ENCODE measurements at regions not wholly inside any gene's neighbourhood (a gene's known extent, or its start where the extent isn't known, plus 50 kb on each side); places are given as distances from the start of the nearest gene placed in this dataset.
A peak's percentile ranks its signal among the peaks of the same experiment; 100 is the strongest.

DNA sequence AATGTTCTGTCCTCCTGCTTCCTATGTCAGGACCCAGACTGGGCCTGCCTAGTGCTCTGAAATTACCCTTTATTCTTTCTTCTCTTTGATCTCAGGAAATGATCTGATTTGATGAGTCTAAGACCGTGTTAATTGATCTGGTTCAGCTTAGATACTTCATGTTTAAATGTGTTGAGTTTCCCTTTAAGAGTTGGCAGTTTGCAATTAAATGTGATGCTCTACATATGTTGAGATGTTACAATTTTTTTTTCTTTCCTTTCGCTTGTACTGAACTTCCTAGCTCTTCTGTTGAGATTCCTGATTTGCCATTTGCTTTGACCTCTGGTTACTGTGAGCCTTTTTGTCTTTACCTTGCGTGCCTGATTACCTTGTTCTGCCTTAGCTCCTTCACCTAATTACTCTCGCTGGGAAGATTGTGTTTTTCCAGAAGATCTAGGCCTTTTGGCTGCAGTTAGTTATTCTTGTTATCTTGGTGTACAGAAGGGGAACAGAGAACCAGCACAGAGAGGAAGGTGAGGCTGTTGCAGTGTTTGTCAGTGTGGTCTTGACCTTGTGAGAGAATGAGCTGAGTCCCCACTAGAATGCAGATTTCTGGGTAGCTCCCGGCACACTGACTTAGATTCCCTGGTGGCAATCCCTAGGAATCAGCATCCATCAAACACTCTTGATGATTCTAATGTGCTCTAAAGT is 203.6 kb downstream of the EDEM1 start:
- intact Hi-C loops (cut with DNase I), result no loop called here
- no peak for ATAC-seq
- DNase-seq (ENCODE audit: missing footprints), result no peak

DNA sequence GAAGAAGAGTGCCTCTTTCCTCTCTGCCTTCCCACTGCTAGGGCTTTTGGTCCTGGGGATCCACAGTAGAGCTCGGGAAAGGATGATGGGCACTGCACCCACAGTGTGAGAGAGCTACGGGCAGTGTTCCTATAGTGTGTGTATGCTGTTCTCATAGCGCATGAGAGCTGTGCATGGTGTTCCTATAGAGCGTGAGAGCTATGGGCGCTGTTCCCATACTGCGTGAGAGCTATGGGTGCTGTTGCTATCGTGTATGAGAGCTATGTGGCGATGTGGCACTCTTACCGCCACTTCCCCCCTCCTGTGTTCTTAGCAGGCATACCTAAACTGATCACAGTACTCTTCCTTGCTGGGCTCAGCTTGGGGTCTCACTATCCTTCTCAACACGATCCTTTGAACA is 213.5 kb downstream of the EDEM1 start:
- ATAC-seq, result no peak
- DNase-seq (ENCODE audit: missing footprints), result no peak
- intact Hi-C loops (cut with DNase I), result no loop called here

GRCh38 chr3:5404718-5405117 is 217.2 kb downstream of the EDEM1 start:
- DNase-seq (ENCODE audit: missing footprints), result no peak
- no peak for ATAC-seq
- intact Hi-C loops (cut with DNase I), result no loop called here

GRCh38 chr3:5411786-5412185 is 224.3 kb downstream of the EDEM1 start:
- intact Hi-C loops (cut with DNase I), result no loop called here
- DNase-seq (ENCODE audit: missing footprints), result no peak
- no peak for ATAC-seq

GRCh38 chr3:5423076-5423475 is 235.6 kb downstream of the EDEM1 start:
- DNase-seq (ENCODE audit: missing footprints) (no peak), ATAC-seq (peak; percentile 51)
- intact Hi-C loops (cut with DNase I), result no loop called here

DNA sequence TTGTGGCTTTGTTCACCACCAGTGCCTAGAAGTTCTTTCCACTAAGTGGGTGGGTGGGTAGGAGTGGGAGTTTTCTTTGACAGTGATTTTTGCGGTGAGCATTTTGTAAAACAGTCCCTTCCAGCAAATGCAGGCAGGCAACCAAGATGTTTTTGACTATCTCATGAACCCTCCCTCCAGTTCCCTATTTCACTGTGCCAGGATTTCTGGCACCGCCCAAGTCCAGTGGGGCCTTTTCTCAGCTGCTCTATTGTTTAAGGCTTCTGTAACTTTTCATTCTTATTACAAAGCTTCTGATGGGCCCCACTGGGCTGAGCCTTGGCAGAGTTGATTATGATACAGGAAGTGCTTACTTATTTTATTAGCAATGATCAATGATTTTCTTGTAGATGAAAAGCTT is 236.0 kb downstream of the EDEM1 start:
- intact Hi-C loops (cut with DNase I), result no loop called here
- peak; percentile 58 for ATAC-seq
- no peak for DNase-seq (ENCODE audit: missing footprints)

GRCh38 chr3:5425371-5425770 is 237.9 kb downstream of the EDEM1 start:
- ATAC-seq, result no peak
- intact Hi-C loops (cut with DNase I), result no loop called here

DNA sequence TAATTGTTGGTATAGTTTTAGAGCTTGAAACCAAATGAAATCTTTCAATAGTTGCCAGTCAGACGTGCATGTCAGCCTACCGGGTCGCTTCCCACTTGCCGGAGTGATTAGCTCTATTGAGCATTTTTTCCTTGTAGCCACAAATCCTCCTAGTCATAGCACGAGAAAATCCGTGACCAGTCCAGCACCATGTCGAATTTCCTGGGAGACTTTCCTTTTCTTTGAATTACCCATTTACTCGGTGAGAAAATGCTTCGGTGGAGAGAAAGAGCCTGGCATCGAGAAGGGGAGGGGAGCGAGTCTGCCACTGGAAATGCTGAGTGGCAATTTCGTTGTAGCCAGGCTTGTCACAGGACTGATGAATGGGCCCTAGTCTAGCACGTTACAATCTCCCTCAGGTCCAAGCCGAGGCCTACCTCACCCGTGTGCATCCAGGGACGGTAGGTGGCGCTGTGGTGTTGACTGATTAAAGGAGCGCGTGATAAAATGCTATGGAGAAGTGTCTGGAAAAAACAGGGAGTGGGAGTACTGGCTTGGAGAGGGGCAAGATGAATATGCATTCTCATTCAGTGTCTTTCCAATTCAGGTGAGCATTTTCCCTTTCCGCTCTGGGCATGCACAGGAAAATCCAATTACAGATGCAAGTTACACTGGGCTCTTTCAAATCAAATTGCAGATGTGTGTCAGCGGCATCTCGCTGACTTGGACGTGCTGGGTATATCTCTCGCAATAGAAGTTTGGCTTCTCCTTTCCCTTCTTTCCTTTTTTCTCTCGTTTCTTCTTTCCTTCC is 238.8 kb downstream of the EDEM1 start:
- peak; percentile 89 for DNase-seq (ENCODE audit: missing footprints)
- peak; percentile 64 for ATAC-seq
- intact Hi-C loops (cut with DNase I), result no loop called here

More at GRCh38 chr3:5425371-5425770, 237.9 kb downstream of the EDEM1 start:
- no peak for DNase-seq (ENCODE audit: missing footprints)

DNA sequence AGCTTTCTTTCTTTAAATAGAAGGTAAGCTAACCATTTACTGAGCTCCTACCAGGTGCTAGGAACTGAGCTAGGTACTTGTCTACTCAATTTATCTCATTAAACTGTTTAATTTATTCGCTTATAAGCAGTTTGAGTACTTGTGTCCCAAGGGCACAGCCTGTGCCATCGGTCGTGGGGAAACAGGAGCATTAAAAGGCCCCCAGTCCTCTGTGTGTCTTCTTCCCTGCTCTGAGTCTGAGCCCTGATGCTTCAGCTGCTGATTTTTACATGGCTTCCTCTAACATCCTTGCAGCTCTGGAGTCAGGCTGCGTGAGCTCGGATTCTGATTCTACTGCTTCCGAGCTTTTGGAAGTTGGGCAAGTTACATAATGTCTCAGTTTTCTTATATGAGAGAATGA is 239.5 kb downstream of the EDEM1 start:
- intact Hi-C loops (cut with DNase I), result no loop called here
- DNase-seq (ENCODE audit: missing footprints) (no peak), ATAC-seq (no peak)

GRCh38 chr3:5427938-5428337 is 240.4 kb downstream of the EDEM1 start:
- no peak for DNase-seq (ENCODE audit: missing footprints)
- intact Hi-C loops (cut with DNase I), result no loop called here
- ATAC-seq, result no peak

DNA sequence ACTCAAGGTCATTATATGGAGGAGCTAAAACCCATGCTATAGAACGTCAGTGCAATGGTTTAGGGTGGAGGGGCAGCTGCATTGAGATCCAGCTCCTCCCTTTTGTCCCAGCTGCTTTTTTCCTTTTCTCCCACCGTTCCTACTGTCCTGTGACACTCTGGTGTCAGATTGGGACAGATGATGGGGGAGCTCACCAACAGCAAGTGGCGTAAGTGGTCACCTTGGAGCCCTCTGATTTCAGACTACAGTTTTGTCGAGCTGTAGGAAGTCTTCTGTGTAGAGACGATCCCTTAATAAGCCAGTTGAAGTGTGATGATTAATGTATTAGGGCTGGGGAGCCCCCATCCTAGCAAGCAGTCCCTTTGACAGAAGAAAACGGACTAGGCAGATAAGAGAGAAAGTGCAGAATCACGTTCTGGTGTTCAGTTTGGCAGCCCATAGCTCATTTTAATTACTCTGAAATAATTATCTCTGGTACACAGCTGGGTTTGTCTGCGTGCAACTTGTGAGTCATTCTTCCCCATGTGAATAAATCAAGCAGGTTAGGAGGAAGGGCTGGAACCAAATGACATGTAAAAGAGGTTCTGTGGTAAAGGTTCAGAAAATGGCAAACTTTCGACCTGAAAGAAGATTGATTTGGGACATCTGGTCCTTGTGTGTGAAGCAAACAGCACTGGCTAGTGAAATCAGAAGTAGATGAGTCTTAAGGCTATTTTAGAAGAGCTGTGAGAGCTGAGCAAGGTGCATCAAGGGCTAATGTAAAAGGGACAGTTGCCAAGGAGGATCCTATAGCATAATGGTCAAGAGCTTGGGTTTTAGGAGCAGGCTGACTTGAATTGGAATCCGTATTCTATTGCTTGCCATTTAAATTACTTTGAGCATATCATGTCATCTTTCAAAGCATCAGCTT is 241.4 kb downstream of the EDEM1 start:
- ATAC-seq (no peak), DNase-seq (ENCODE audit: missing footprints) (no peak)
- intact Hi-C loops (cut with DNase I), result no loop called here

DNA sequence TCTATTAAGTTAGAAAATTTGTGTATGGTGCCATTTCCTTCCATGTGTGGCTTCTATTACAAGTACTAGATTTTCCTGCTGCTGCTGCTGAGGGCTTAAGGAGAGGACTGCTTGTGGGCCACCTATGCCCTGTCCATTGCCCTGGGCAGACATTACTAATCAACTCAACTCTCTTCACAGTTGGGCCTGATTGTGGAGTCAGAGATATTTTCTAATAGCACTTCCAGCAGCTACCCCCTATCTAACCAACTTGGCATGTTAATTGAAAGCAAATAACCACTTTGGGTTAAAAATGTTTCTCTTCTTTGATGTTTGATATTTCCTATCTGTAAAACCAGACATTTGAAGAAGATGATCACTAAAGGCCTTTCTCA is 242.0 kb downstream of the EDEM1 start:
- intact Hi-C loops (cut with DNase I), result no loop called here
- DNase-seq (ENCODE audit: missing footprints), result no peak

DNA sequence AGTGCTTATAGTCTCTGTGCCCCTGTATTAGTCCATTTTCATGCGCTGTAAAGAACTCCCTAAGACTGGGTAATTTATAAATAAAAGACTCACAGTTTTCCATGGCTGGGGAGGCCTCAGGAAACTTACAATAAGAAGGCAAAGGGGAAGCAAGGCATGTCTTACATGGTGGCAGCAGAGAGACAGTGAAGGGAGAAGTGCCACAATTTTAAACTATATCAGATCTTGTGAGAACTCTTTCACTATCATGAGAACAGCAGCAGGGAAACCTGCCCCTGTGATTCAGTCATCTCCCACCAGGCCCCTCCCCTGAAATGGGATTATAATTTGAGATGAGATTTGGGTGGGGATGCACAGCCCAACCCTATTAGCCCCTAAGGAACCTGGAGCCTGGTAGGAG is 243.2 kb downstream of the EDEM1 start:
- DNase-seq (ENCODE audit: missing footprints) (no peak), ATAC-seq (no peak)
- intact Hi-C loops (cut with DNase I), result no loop called here

More for the DNA sequence above, 242.0 kb downstream of the EDEM1 start:
- ATAC-seq, result no peak

DNA sequence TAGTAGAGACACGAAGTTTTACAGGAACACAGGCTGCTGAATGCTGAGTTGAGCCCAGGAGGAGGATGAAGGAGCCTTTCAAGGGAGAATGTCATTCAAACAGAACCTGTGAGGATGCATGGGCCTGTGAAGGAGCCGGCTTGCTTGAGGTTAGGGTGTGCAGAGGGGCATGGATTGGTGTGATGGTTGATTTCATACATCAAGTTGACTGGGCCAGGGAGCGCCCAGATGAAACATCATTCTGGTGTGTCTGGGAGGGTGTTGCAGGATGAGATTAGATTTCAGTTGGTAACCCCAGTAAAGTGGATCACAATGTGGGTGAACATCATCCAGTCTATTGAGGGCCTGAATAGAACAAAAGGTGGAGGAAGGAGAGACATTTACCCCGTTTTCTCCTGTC is 243.6 kb downstream of the EDEM1 start:
- no peak for ATAC-seq
- intact Hi-C loops (cut with DNase I), result no loop called here
- no peak for DNase-seq (ENCODE audit: missing footprints)

GRCh38 chr3:5431811-5432378 is 244.4 kb downstream of the EDEM1 start:
- no peak for DNase-seq (ENCODE audit: missing footprints)
- ATAC-seq, result no peak
- intact Hi-C loops (cut with DNase I), result no loop called here

- no peak for DNase-seq (ENCODE audit: missing footprints)
- ATAC-seq, result no peak
- intact Hi-C loops (cut with DNase I), result no loop called here
Observed at GRCh38 chr3:5437296-5437782, 249.8 kb downstream of the EDEM1 start.

DNA sequence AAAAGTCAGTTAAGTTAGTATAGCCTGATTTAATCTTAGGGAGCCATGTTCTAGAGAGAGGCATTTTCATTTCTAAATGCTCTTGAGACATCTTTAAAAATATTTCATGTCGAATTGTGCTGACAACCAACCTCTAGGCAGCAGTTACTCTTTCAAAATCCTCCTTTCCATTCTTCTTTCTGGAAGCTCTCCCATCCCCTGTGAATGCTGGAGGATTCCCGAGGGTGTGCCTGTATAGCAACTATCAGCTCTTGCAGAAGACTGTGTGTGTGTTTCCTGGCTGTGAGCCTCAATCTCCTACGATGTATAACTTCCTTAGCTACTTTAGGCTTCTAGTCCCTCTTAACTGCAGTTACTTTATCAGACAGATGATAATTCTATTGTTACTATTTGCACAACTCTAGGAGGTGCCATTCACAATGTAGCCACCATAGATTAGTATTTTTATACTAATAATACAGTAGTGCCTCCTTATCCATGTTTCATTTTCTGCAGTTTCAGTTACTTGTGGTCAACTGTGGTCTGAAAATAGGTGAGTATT is 250.3 kb downstream of the EDEM1 start:
- ATAC-seq (no peak), DNase-seq (ENCODE audit: missing footprints) (no peak)
- intact Hi-C loops (cut with DNase I), result no loop called here

- no peak for ATAC-seq
- no peak for DNase-seq (ENCODE audit: missing footprints)
- intact Hi-C loops (cut with DNase I), result no loop called here
Observed at GRCh38 chr3:5441401-5441800, 253.9 kb downstream of the EDEM1 start.

Measured in Right ventricle myocardium inferior (tissue), 1 donor.